ENCODE measurements at regions not wholly inside any gene's neighbourhood (a gene's known extent, or its start where the extent isn't known, plus 50 kb on each side); places are given as distances from the start of the nearest gene placed in this dataset.

DNA sequence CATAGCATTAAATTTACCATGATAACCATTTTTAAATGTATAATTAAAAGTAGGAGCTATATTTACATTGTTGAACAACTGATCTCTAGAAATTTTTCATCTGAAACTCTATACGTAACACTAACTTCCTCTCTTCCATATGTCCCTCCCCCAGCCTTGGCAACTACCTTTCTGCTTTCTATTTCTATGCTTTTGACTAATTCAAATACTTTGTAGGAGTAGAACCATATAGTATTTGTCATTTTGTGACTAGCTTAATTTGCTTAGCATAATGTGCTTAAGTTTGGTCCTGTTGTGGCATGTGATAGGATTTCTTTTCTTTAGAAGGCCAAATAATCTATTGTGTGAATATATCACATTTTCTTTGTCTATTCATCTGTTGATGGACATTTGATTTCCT is 225.3 kb upstream of the POT1 start:
- TF ChIP-seq, protein P1, sequence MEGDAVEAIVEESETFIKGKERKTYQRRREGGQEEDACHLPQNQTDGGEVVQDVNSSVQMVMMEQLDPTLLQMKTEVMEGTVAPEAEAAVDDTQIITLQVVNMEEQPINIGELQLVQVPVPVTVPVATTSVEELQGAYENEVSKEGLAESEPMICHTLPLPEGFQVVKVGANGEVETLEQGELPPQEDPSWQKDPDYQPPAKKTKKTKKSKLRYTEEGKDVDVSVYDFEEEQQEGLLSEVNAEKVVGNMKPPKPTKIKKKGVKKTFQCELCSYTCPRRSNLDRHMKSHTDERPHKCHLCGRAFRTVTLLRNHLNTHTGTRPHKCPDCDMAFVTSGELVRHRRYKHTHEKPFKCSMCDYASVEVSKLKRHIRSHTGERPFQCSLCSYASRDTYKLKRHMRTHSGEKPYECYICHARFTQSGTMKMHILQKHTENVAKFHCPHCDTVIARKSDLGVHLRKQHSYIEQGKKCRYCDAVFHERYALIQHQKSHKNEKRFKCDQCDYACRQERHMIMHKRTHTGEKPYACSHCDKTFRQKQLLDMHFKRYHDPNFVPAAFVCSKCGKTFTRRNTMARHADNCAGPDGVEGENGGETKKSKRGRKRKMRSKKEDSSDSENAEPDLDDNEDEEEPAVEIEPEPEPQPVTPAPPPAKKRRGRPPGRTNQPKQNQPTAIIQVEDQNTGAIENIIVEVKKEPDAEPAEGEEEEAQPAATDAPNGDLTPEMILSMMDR (IDR thresholded peaks at IDR 0.05): no peak

DNA sequence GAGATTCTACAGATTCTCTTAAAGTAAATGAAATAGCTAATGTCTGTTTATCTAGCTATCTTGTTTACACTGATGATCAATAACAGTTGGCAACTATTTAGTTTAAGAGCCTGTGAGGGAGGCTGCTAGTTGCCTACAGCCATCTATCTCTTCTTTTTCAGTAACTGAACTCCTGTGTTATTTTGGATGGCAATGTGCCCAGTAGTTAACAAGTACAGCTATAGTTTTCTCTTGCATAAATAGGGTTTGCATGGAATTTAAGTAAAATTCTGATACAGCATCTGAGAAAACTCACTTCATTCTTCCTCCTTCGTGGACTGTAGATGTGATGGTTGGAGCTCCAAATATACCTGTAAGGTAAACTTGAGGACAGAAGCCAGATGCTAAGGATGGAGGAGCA is 219.5 kb upstream of the POT1 start:
- TF ChIP-seq, protein P1 (IDR thresholded peaks at IDR 0.05): no peak

DNA sequence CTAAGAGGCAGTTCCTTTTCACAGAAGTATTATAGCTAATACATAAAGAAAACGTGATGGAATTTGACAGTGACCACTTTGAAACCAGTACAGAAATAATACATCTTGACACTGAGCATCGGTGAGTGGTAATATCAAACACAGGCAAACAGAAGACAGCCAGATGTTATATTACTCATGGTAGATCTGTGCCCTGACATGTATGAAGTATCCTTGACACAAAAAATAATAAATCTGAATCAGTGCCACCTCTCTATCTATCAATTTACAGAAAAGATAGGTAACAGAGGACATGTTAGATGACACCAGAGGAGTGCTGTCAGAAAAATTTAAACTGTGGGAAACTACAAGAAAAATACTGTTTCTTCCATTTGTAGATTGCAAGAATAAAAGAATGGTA is 217.4 kb upstream of the POT1 start:
- TF ChIP-seq, protein P1 (IDR thresholded peaks at IDR 0.05): no peak

DNA sequence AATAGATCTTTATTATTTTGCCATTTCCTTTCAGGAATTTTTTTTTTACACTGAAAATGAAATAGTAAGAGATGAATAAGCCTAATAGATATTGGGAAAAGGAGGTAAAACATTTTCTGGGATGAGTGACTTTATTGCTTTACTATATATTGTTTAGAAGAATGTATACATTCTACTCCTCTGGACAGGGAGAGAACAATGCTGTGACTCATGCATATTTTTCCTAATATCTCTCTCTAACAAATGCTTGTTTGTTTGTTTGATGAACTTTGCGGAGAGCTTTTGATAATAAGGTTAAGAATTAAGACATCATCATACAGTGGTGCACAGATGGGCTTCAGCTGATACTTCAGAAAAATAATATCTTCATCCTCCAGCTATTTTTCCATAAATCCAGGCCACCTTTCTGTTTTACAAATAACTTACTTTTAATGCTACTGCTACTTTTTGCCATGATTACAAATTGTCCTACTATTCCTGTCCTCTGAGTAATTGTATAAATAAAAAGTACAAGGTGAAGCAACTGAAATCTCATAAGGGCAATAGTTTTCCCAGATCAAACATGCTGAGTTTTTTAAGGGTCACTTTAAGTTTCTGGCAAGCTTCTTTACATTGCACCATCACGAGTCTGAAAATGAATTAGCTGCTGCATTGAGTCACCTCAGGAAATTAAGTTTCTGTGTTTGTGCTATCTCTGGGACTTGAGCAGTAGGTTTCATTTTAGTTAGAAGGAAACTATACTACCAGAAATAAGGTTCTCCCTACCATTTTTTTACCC is 207.3 kb upstream of the POT1 start:
- TF ChIP-seq, protein P1 (IDR thresholded peaks at IDR 0.05): no peak

DNA sequence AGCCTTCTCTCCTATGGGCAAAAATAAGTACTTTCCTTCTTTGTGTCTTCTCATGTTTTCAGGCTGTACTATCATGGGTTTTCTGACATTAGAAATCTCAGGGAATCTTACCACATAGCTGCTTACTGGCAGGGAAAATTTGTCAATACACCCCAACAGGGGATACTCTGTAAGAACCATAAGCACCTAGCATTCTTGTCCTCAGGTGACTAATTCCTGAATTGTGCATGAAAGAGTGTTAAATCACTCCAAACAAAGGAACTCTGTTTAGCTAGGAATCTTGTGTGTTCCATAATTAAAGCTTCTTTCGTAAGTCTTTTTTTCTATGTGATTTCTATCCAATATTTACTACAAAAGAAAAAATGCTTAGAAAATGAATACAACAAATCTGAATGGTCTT is 206.7 kb upstream of the POT1 start:
- TF ChIP-seq, protein P1 (IDR thresholded peaks at IDR 0.05): no peak

DNA sequence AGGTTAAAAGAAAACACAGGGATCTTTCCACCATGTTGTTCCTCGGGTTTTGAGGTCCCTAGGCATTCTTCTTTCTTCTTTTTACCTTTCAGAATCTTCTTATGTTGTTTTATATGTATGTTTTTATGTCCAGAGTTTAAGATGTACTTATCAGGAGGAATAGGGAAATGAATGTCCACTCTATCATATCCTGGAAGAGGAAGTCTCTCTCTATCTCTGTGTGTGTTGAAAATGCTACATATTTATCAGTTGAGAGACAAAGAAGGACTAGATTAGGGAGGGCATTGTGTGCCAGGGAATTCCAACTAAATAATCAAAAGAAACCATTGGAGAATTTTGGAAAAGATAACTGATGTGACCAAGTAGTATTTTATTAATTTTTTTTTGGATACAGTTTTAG is 200.5 kb upstream of the POT1 start:
- TF ChIP-seq, protein P1 (IDR thresholded peaks at IDR 0.05): no peak

DNA sequence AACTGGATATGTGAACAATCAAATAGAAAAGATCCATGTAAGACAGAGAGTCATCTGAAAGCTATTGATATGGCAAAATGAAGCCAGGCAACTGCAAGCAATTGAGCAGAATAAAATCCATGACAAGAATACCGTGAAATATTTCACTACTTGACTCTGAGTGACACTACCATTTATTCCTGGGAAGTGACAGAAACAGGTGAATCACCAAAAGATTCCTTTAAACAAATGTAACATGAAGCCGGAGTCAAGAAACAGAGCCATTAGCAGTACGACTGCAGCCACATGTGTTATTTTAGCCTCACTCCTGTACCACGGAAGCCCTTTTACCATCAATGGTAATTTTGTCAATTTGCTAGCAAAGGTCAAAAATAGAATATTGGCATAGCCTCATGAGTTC is 197.7 kb upstream of the POT1 start:
- TF ChIP-seq, protein P1 (IDR thresholded peaks at IDR 0.05): no peak

DNA sequence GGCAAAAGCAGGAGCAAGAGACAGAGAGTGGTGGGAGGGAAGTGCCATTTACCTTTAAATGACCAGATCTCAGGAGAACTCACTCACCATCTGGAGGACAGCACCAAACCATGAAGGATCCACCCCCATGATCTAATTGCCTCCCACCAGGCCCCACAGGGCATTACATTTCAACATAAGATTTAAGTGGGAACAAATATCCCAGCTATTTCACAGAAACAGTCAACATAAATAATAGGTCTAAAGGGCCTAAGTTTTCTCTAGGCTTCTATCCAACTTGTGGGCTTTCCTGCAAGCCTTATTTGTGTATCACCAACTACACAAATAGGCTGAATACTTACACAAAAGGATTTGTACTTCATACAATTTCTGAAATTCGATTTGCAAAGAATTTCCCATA is 196.8 kb upstream of the POT1 start:
- TF ChIP-seq, protein P1 (IDR thresholded peaks at IDR 0.05): no peak
